Fibroblast of skin of back (primary cell): ENCODE measurements at regions not wholly inside any gene's neighbourhood (a gene's known extent, or its start where the extent isn't known, plus 50 kb on each side); places are given as distances from the start of the nearest gene placed in this dataset.
"Not testable (repeated sequence)": the region's sequence is repeated elsewhere in the genome, so short reads cannot be mapped to it uniquely, and the experiment has no call there.

ENCODE experiments used
- DNase-seq: peaks from one replicate; pipeline ENCODE4 v3.0.0-alpha.2; 2013

DNA sequence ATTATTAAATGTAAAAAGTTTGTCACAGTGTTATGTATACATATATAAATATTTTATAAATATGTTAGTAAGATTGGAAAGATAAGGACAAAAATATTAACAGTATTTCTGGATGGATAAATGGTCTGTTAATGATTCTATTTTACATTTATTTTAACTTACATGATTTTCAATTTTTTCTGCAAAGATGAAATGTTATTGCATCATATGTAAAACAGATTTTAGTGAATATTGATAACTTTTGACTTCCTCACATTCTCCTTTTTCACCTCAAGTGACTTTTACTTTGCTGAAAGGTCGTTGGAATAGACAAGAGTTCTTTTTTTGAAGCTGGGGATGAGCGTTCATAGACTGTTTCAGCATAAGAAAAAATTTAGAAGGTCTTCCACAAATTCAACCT is 1554.7 kb upstream of the TENM4 start:
- DNase-seq = no peak

DNA sequence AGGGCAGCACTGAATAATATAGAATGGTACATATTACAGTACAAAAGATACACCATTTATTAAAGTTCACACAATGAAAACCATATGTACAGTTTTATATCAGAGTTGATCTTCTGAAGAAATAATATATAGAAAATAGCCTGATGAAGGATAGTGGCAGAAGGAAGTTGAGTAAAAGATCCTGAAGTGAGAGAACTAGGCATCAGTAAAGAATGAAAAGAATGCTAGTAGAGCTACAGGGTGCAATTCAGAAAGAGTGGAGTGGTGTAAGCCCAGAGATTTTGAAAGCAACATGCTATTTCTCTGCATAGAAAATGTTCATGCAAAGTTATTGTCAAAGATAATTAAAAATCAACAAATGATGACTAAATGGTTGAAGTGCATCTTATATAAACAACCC is 1552.7 kb upstream of the TENM4 start:
- DNase-seq = peak; percentile 56

DNA sequence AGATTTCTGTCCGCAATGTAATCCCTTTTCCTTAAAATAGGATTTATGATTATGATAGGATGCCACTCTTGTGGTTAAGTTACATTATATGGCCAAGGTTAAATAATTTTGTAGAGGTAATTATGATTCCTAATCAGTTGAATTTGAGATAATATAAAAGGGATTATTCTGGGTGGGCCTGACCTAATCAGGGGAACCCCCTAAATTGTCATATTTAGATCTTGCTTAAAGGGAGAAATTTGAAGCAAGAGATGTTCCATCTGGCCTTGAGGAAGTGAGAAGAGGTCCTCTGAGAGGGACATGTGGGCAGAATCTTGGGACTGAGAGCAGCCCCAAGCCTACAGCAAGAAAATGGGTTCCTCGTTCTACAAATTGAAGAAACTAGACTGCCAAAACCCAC is 1550.1 kb upstream of the TENM4 start:
- DNase-seq = no peak

DNA sequence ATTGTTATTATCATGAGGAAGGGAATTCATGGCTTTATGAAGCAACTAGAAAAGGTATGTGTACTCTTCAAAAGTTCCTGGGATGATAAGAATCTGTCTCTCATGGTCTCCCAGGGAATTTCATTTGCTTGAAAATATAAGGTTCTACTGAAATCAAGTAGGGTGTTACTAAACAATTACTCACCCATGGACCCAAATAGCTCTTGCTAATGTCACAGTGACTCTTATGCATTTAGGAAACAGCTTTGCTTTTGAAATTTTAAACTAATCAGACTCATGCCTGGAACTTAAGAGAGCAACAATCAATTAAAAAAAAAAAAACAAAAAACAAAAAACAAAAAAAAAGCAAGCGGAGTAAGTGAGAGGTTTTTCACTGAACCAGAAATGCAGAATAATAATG is 1546.3 kb upstream of the TENM4 start:
- DNase-seq = no peak

DNA sequence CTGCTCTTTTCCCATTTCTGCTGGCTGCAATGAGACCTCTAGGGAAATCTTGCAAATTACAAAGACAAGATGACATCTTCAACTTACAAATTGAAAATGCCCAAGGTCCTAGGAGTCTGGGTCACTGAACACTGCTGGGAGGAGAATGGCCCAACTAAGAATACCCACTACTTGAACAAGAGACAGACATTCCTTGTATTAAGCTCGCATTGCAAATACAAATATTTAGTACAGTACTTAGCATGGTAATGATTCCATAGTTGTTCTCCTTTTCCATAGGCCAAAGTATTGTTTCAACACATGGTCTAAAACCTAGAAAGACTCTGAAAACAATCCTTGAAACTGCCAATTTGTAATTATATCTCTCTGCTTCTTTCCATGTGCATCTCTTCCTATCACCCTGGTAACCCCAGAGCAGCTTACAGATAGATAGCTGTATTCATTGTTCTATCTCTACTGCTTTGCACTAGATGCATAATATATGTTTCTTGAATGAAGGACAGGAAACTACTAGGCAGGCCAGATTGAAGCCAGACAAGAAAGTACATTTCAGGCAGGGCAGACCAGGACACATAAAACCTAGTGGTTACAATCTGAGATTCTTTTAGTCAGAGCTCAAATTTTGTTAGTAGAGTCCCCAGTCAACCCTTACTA is 1545.7 kb upstream of the TENM4 start:
- DNase-seq = no peak

DNA sequence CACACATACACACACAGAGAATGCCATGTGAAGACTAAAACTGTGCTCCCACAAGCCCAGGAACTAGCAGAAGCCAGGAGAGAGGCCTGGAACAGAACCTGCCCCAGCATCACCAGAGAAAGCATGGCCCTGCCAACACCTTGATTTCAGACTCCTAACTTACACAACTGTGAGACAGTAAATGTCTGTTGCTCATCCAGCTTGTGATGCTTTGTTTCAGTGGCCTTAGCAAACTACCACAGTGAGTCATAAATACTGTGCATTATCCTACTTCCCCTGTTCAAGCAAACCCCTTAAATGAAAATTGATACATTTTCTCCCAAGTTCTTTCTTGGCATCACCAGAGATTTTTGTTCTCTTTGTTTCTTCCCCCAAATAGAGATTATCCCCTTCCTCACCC is 1539.4 kb upstream of the TENM4 start:
- DNase-seq = peak; percentile 40

DNA sequence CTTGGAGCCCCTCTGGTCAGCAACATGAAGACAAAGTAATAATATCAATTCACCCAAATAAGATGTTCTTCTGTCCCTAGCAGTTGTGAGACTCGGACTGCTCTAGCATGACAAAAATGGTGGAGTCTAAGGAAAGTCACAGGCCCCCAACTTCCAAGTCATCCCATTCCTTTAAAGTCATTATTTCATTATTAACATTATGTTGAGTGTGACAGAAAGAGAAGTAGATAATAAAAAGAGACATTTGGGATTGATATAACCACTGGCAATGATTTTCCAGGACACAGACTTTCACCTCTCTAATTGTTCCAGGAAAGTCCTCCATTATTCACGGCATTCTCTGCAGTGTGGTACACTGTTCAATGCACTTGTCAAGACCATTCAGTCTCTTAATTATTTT is 1533.0 kb upstream of the TENM4 start:
- no peak for DNase-seq

DNA sequence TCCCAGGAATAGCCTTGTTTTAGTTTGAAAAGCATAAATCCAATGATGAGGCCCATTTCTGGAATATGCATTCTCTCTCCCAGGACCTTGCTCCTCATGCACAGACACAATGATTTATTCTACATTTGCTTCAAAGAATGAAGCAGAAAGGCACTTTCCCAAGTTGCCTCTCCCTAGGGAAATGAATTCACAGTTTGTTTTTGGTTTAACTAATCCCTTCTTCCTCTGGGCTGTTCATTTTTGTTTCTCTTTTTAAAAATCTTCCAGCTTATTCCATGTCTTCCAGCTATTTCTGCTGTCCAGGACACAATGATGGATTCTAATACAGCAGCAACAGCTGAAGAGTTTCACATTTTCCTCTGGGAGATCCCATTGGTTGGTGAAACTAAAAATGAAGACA is 1529.2 kb upstream of the TENM4 start:
- peak; percentile 57 for DNase-seq

DNA sequence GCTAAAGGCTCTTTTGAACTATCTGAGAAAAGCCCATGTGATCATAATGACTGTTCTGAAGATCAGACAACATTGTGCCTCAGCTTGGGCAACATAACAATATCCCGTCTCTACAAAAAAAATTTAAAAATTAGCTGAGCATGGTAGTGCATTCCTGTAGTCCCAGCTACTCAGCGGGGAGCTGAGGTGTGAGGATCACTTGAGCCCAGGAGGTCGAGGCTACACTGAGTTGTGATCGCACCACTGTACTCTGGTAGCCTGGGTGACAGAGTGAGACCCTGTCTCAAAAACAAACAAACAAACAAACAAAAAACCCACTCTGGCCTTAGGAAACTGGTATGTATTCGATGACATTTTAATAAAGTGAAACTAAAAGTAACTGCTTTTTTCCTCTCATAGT is 1526.8 kb upstream of the TENM4 start:
- no peak for DNase-seq

DNA sequence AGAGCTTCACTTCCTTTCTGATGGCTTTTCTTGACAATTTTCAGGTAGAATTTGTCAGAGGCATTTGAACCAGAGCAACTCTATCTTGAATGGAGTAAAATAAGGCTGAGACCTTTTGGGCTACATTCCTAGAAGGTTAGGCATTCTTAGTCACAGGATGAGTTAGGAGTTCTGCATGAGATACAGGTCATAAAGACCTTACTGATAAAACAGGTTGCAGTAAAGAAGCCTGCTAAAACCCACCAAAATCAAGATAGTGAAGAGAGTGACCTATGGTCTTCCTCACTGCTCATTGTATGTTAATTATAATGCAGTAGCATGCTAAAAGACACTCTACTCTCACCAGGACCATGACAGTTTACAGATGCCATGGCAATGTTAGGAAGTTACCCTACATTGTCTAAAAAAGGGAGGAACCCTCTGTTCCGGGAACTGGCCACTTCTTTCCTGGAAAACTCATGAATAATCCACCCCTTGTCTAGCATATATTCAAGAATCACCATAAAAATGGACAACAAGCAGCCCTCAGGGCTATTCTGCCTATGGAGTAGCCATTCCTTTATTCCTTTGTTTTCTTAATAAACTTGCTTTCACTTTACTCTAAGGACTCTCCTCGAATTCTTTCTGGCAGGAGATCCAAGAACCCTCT is 1519.7 kb upstream of the TENM4 start:
- DNase-seq = no peak

DNA sequence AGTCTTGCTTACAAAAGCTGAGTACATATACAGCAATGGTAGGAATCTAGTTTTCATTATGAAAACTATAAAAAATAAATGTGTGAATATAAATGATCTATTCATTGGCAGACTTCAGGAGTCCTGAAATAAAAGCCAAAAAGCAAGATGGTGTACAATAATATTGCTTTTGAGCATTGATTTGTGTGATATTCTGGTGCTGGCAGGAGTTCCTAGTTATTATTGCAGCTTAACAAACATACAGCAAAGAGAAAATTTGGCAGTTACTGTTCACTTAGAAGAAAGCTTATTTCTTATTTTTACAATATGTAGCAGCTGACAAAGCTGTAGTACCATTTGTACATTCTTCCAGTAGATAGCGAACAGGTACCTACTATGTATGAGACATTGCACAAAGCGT is 1518.9 kb upstream of the TENM4 start:
- DNase-seq = no peak

DNA sequence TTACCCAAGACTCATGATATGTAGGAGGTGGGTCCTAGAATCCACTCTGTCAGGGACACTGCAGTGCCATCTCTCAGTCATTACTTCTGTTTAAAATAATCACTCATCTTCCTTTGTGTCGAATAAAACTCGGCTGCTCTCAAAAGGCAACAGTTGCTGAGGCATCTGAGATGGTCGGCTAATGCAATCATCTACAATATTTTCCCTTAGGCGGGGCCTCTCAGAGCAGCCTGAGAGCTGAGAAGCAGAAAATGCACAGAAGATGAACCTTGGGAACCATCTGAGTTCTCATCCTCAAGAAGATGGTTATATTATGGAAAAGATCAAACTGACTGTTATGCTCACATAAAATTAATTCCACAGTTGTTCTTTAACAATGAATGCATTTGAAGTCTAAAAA is 1518.2 kb upstream of the TENM4 start:
- peak; percentile 6 for DNase-seq

DNA sequence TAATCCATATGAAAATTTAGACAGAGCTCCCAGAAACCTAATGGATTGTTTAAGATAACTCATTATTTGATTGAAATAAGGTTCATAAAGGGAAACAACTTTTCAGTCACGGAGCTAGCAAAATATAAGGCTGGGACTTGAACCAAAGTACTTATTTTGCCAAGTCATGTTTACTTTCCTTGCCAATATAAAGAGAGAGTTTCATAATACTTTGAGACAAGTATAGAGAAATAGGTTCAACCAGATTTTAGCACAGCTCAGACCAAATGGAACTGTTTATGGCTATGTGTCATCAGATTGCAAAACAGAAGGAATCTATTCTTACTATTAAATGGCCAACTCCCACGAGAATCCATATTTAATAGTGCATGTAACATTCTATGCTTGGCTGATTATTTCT is 1517.5 kb upstream of the TENM4 start:
- peak; percentile 64 for DNase-seq

DNA sequence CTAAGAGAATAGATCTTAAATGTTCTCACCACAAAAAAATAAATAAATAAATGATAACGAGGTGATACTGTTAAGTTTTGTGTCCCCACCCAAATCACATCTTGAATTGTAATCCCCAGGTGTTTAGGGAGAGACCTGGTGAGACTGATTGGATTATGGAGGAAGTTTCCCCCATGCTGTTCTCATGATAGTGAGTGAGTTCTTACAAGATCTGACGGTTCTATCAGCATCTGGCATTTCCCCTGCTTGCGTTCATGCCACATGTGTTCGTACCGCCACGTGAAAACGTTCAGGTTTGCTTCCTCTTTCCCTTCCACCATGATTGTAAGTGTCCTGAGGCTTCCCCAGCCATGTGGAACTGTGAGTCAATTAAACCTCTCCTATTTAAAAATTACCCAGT is 1514.8 kb upstream of the TENM4 start:
- DNase-seq = no peak

DNA sequence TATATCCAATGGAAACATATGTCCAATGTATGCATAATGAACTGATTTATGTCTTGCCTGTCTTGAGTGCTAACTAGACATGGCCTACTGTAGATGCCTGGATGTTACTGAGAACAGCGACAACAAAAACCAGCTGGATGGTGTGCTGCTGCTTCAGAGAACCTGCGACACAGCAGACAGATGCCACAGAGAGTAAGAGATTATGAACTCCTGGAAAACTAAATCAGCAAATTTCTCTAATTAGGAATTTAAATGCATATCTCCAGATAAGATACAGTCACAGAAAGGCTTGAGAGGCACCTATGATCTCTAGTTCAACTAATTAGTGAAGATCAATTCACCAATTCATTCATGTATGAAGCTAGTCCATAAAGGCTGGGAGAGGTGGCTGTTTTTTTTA is 1508.0 kb upstream of the TENM4 start:
- DNase-seq = no peak

DNA sequence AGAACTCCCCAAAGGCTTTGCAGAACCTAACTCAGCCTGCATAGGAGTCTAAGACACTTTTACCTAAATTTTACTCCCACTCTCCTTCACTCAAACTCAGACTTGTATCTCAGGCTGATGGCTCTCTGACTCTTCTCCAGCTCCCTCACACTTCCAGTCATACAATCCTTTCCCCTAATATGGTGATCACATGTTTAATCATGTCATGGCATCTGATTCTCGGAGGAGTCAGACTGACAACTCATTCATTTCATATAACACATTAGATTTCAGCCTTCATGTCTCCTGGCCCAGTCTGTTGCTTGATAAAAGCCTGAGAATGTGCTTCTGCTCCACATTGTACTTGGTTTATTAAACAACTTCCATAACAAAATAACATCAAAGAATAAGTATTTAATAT is 1503.9 kb upstream of the TENM4 start:
- no peak for DNase-seq

DNA sequence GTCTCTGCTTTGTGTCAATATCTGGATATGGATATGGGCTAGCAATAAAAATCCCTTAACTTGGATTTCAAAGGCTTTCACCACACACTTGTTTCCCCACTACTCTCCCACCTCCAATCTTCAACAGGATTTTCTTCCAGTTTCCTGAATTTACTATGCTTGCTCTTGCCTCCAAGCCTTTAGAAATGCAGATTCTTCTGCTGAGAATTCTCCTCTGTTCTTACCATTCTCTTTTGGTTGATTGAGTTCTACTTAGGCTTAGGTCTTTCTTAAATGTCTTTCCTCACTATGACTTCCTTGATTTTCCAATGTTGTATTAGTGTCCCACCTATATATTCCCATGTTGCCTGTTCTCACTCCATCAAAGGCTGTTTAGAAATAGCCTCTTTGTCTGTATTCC is 1502.4 kb upstream of the TENM4 start:
- no peak for DNase-seq

DNA sequence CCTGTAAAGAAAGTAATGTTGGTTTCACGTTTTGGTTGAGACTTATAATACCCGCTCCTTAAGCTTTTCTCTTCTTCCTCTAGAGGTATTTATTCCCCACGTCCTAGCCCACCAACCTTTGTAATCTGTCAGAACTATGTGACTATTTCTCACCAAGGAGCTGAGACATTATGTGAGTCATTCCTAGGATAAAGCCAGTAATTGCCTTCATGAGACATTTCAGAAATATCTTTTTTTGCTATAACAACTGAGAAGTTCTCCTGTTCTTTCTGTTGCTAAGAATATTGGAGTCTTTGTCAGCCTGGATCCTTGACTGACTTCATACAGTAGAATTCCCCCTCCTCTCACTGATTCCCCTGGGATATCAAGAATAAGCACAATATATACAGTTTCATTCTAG is 1497.0 kb upstream of the TENM4 start:
- DNase-seq = peak; percentile 49

DNA sequence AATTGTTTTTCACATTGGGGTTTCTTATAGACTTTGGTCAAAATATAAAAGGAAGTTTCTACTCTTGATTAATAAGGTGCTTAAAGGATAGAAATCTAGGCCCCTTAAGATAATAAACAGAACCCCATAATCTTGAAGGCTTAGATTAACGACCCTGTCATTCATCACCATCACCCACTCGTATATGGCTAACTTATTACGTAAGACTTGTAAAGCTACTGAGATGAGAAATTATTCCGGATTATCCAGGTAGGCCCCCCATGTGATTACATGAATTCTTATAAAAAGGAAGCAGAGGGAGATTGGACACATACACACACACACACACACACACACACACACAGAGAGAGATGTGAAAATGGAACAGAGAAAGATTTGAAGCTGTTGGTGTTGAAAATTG is 1489.2 kb upstream of the TENM4 start:
- DNase-seq = no peak

DNA sequence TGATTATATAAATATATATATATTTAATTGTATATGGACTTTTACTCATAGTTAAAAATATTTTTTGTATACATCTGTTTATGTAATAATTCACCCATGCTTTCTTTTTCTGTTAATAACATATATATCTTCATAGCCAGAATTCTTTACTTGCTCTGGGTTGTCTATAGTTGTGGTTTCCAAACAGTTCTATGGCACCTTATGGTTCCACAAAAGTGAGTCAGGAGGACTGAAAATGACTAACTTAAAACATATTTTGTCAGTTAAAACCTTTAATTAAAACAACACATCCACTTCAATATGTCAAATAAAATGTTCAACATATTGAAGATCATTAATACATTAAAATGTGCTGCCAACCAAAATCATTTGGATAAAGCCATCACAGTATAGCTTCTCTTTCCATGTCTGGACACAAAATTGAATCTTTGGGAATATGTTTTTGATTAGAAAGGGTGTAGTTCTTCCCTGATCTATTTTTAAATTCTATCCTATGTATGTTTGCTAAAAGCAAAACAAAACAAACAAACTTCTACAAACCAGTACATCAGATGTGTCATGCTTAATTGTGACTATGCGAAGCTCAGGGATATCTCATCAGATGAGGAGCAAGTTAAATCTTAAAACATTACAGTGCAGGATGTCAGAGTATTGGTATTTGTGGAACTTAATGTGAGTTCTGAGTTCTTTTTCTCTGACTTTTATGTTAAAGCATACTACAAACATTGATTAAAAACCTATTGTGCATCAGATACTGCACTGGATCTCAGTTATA is 1488.4 kb upstream of the TENM4 start:
- DNase-seq = peak; percentile 45

DNA sequence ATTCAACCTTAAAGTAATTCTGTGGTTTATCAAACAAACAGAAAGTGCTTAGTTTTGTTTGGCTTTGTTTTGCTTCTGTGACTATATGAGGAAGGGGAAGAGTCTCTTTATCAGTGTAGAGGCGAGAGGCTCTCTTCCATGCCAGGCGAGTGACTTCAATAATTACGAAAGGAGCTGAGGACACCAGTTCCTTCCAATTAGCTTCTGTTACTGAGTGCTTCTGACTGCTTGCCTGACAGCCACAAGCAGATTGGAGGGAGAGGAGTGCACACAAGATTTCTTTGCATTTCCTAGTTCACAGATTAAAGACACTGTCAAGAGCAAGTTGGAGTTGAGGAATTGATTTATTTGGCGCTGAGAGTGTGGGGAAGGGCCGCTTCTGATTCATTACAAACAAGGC is 1484.5 kb upstream of the TENM4 start:
- no peak for DNase-seq

DNA sequence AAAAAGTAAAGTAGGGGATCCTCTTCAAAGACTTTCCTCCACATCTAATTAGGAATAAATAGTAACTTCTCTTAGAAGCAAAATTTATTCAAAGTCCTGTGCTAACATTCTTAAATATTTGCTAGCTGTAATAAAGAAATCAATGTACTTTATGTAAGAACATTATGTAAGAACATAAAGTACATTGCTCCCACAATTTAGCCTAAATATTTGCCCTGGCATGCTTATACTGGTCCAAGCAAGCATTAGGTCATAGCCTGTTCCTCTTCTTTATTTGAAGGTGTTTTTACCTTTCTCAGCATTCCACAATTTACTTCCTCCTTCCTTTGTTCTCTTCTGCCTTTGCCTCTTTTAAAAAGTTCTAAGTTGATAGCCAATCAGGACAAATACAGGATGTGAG is 1480.5 kb upstream of the TENM4 start:
- not testable (repeated sequence) for DNase-seq

DNA sequence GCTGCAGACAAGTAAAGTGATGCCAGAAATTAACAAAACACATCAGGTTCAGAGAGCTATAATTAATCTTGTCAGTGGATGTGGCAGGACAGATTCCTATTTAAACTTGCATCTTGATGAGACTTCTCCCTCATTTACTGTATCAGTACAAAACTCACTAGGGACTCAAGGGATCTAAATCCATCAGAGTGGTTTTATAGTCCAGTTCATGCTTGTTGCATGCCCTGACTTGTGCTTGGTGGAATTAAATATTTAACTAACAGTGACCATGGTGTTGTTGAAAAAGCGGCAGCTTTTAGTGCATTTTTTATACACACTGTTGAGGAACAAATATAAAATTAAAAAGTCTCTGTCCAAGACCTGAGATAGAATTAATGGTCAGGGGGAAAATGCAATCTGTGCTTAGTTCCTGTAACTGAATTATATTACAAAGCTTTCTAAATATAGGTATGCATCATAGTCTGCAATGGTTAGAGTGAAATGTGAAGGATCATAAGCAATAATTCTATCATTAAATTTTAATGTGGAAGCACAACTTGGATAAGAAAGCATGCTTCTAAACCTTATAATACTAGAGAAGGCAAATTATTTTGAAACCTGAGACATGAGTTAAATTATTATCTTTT is 1475.5 kb upstream of the TENM4 start:
- no peak for DNase-seq

DNA sequence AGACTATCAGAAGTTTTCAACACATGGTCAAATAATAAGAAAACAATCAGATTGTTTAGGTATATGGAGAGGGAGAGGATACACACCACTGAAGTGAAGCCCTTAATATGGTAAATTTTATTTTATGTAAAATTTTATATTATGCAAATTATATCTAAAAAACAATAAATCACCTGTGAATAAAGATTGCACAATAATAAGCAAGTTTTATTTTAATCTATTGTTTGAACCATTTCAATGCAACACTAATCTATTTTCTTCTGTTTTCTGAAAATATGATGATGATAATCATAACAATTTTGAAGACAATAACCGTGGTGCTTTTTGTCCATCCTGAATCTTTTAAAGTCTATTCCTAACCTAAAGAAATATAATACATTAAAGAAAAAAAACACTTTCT is 1473.5 kb upstream of the TENM4 start:
- no peak for DNase-seq
